GM18502 (cell line): ENCODE measurements at regions not wholly inside any gene's neighbourhood (a gene's known extent, or its start where the extent isn't known, plus 50 kb on each side); places are given as distances from the start of the nearest gene placed in this dataset.
"Not testable (repeated sequence)": the region's sequence is repeated elsewhere in the genome, so short reads cannot be mapped to it uniquely, and the experiment has no call there.

Experiments
- ATAC-seq: cut with Tn5 transposase; IDR thresholded peaks from one replicate; pipeline ENCODE4 v1.9.1; 2021; ENCODE audit warnings: mild to moderate bottlenecking; ENCODE audit not compliant: unreplicated experiment, poor library complexity

GRCh38 chr15:81908111-81908510, 137.7 kb downstream of the MEX3B start:
- no peak for ATAC-seq

- ATAC-seq = no peak
Observed at GRCh38 chr15:81907521-81907920, 138.3 kb downstream of the MEX3B start.

GRCh38 chr15:81905889-81906288, 139.9 kb downstream of the MEX3B start:
- no peak for ATAC-seq

- ATAC-seq = no peak
Observed at GRCh38 chr15:81901319-81901718, 144.5 kb downstream of the MEX3B start.

- no peak for ATAC-seq
Observed at GRCh38 chr15:81899730-81900129, 146.1 kb downstream of the MEX3B start.

- no peak for ATAC-seq
Observed at GRCh38 chr15:81899024-81899423, 146.8 kb downstream of the MEX3B start.

GRCh38 chr15:81897057-81897677, 148.7 kb downstream of the MEX3B start:
- ATAC-seq = no peak

- no peak for ATAC-seq
Observed at GRCh38 chr15:81896356-81896755, 149.5 kb downstream of the MEX3B start.

- ATAC-seq = no peak
Observed at GRCh38 chr15:81895723-81896122, 150.1 kb downstream of the MEX3B start.

GRCh38 chr15:81894061-81894460, 151.8 kb downstream of the MEX3B start:
- no peak for ATAC-seq

GRCh38 chr15:81893182-81893835, 152.5 kb downstream of the MEX3B start:
- ATAC-seq = no peak

GRCh38 chr15:81890496-81890895, 155.3 kb downstream of the MEX3B start:
- ATAC-seq = no peak

GRCh38 chr15:81889485-81889881, 156.3 kb downstream of the MEX3B start:
- ATAC-seq = no peak

- no peak for ATAC-seq
Observed at GRCh38 chr15:81888748-81889484, 156.9 kb downstream of the MEX3B start.

- no peak for ATAC-seq
Observed at GRCh38 chr15:81887912-81888311, 157.9 kb downstream of the MEX3B start.

- ATAC-seq = not testable (repeated sequence)
Observed at GRCh38 chr15:81887188-81887587, 158.6 kb downstream of the MEX3B start.

- no peak for ATAC-seq
Observed at GRCh38 chr15:81886591-81886990, 159.2 kb downstream of the MEX3B start.

GRCh38 chr15:81886080-81886479, 159.7 kb downstream of the MEX3B start:
- no peak for ATAC-seq

- ATAC-seq = no peak
Observed at GRCh38 chr15:81885135-81885534, 160.7 kb downstream of the MEX3B start.

- no peak for ATAC-seq
Observed at GRCh38 chr15:81882504-81882903, 163.3 kb downstream of the MEX3B start.

- ATAC-seq = no peak
Observed at GRCh38 chr15:81880833-81881232, 165.0 kb downstream of the MEX3B start.

GRCh38 chr15:81880314-81880713, 165.5 kb downstream of the MEX3B start:
- peak; percentile 58 for ATAC-seq
